ENCODE measurements at regions not wholly inside any gene's neighbourhood (a gene's known extent, or its start where the extent isn't known, plus 50 kb on each side); places are given as distances from the start of the nearest gene placed in this dataset.
"Not testable (repeated sequence)": the region's sequence is repeated elsewhere in the genome, so short reads cannot be mapped to it uniquely, and the experiment has no call there.

DNA sequence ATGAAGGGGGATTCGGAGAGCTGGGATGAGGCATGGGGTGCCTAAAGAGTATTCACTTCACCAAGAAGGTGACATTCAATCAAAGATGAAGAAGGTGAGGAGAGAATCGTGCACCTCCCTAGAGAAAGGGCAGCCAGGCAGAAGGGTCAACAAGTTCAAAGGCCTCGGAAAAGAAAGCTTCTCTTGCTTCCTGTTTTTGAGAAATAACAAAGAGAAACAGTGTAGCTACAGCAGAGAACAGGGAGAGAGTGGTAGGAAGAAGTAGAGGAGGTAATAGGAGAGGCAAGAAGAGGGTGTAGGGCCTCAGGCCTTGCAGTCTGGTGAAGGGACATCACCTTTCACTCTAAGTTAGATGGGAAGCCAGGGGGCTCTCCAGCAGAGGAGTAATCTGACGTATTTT, 97.0 kb upstream of the SEC22B start:
- H3K4me3 ChIP-seq; H3K36me3 ChIP-seq; H3K4me1 ChIP-seq; DNase-seq; H3K9me3 ChIP-seq; H3K27ac ChIP-seq; H3K27me3 ChIP-seq; intact Hi-C loops (cut with DNase I); ATAC-seq: not testable (repeated sequence)

DNA sequence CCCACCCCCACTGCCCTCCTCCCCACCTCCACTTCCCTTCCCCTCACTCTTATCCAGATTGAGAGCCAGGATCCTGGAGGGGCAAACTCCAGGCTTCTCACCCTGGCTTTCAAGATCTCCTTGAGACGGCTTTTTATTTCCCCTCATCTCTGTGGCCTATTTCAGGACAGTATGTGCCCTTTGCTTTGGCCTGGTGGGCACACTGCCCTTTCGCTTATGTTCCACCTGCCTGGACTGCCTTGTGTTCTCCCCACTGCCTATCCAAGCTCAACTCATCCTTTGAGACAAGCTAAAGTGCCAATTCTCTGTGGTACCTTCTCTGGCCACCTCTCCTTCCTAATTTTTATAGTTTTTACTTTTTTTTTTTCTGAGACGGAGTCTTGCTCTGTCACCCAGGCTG, 95.9 kb upstream of the SEC22B start:
- H3K27ac ChIP-seq; ATAC-seq; DNase-seq; H3K9me3 ChIP-seq; intact Hi-C loops (cut with DNase I); H3K4me3 ChIP-seq; H3K27me3 ChIP-seq; H3K36me3 ChIP-seq; H3K4me1 ChIP-seq: not testable (repeated sequence)

DNA sequence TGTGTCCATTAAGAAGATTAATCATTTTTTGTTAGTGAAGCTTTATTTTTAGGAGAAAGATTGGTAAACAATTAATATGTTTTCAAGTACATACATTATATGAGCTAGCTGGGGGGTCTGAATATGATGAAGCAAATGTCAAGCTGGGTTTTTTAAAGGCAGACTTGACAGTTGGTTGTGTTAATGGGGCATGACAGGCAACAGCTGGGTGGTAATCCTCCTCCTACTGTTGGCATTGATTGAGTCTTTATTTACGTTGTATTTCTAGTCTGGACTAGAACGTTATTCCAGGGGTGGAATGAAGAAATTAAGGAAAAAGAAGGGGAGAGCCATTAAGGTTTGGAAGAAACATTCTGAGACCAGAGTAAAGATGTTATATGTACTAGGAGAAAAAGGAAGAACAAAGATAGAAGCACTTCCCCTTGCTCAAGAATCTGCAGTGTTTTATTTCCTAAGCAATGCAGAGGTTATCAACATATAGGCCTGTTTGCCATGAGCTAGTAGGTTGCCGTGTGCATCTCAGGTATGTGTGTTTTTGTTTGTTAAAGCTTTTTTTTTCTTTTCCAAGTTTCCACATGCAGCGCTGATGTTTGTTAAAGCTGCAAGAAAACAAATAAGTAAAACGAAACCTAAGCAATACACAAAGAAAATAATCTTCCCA, 95.4 kb upstream of the SEC22B start:
- DNase-seq, result not testable (repeated sequence)

DNA sequence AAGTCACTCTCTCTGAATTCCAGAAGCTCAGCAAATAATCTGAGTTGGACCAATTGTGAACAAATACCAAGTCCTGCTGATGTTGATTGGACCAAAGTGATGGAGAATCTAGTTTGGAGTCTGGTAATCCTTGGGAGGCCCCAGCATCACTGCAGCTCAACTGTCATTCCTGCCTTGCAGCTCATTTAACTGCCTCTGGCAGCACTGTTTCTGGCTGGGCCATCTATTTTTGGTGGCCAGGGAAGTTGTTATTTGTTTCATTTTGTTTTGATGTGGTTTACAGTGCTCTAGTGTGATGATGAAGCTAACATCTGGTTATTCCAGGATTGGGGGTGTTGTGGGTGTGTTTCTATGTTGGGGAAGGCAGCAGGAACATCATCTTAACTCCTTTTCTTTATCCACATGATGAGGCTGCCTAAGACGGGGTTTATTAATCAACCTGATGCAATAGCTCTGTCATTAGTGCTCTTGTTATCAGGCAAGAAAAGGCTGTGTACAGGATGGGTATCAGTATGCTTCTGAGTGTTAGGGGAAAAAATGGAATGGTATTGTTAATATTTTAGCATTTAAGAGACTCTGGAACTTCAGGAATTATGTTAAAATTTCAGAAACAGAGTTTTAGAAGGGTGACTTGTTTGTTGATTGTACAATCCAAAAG, 91.7 kb upstream of the SEC22B start:
- H3K4me3 ChIP-seq; H3K36me3 ChIP-seq; H3K27ac ChIP-seq; H3K9me3 ChIP-seq; intact Hi-C loops (cut with DNase I); H3K4me1 ChIP-seq; H3K27me3 ChIP-seq; DNase-seq: not testable (repeated sequence)
- peak; percentile 42 for ATAC-seq

More for the DNA sequence above, 95.4 kb upstream of the SEC22B start:
- H3K27me3 ChIP-seq; H3K9me3 ChIP-seq; H3K27ac ChIP-seq; H3K36me3 ChIP-seq; ATAC-seq; intact Hi-C loops (cut with DNase I); H3K4me3 ChIP-seq; H3K4me1 ChIP-seq: not testable (repeated sequence)

DNA sequence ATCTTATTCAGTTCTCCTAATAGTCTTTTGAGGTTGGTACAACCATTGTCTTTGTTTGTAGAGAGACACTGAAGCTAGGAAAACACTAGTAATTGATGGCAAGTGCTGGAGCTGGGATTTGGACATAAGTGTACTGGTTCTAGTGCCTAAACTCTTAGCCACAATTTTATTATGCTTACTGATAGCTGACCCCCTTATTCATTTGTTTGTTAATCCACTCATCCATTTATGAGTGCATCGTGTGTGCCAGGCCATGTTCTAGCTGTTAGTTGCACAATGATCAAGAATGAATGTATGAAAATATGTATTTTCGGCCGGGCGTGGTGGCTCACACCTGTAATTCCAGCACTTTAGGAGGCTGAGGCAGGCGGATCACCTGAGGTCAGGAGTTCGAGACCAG, 88.2 kb upstream of the SEC22B start:
- intact Hi-C loops (cut with DNase I); H3K27ac ChIP-seq; H3K4me3 ChIP-seq; H3K4me1 ChIP-seq; H3K9me3 ChIP-seq; H3K36me3 ChIP-seq; DNase-seq; H3K27me3 ChIP-seq: not testable (repeated sequence)
- peak; percentile 41 for ATAC-seq

DNA sequence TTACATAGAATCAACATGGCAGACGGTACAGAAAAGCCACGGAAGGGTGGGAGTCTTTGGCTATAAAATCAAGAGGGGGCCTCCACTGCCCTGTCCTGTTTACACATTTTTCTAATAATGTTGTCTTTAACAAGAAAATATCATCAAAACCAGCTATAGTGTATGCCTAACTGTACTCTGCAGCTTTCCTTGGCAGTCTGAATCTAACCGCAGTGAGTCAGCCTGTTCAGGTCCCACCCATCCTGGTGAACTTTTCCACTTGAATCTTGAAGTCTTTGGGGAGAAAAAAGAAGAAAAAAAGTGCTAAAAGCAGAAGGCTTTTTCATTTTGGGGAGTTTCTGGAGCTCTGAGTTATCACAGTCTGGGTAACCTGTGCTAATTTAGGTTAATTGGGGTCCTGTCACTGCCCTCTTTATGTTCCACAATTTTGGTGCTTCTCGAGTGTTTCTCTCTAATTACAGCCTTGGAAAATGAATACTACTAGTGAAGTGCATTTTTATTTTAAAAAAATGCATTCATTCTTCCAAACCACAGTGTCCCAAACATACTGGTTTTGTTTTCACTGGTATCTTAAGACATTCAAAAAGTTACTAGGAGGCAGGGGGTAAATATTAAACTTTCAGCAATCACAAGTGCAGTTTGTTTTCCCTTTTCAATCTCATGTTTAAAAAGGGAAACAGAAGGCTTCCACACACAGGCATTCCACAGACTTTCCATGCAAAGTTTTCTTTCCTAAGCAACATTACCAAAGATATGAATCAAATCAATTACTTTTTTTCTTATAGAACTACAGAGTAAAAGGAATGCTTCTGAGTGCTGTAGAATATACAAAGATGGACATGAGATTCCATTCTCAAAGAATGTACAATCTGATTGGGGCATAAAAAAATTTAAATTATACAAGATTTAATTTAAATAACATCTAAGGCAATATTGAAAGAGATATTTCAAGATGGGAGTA, 86.8 kb upstream of the SEC22B start:
- H3K4me1 ChIP-seq; DNase-seq; H3K36me3 ChIP-seq; H3K27me3 ChIP-seq; H3K4me3 ChIP-seq; H3K27ac ChIP-seq; H3K9me3 ChIP-seq; intact Hi-C loops (cut with DNase I): not testable (repeated sequence)
- peak; percentile 94 for ATAC-seq

DNA sequence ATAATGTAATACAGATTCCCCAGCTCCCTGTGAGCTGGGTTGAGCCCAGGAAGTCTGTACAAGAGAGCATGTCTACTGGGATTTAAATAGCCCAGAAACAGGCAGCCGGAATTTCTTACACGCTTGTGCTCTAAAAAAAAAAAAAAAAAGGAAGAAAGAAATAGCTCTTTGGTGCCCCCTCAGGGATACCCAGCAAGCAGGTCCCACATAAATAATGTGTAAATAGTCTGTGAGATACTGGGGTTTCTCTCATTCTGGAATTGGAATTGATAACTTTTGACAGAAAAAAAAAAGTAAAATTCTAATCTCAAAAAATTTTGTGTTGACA, 81.4 kb upstream of the SEC22B start:
- H3K4me1 ChIP-seq; H3K27ac ChIP-seq; DNase-seq; H3K27me3 ChIP-seq; H3K36me3 ChIP-seq; H3K9me3 ChIP-seq; ATAC-seq; H3K4me3 ChIP-seq; intact Hi-C loops (cut with DNase I): not testable (repeated sequence)

DNA sequence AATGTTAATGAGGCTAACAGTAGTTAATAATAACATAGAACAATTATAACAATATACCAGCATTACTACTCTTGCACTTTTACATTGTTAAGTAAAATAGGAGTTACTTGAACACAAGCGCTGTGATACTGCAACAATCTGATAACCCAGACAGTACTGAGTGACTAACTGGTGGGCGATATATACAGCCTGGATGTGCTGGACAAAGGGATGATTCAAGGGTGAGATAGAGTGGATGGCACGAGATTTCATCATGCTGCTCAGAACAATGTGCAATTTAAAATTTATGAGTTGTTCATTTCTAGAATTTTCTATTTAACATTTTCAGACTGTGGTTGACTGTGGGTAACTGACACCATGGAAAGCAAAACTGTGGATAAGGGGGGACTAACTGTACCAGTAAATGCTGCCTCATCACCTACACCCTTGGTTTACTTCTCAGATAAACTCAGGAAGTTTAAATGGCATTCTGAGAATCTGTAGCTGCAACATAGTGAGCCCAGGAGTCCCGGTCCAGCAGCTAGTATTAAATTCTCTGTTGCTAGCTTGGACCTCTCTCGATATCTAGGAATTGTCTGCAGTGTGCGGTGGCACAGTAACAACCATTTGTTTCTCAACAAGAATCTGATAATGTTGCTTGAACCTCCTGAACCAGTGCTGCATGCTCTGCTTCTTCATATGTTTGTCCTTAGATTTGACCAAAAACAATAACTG, 80.9 kb upstream of the SEC22B start:
- H3K27ac ChIP-seq; intact Hi-C loops (cut with DNase I); DNase-seq; H3K36me3 ChIP-seq; H3K27me3 ChIP-seq; ATAC-seq; H3K9me3 ChIP-seq; H3K4me1 ChIP-seq; H3K4me3 ChIP-seq: not testable (repeated sequence)

DNA sequence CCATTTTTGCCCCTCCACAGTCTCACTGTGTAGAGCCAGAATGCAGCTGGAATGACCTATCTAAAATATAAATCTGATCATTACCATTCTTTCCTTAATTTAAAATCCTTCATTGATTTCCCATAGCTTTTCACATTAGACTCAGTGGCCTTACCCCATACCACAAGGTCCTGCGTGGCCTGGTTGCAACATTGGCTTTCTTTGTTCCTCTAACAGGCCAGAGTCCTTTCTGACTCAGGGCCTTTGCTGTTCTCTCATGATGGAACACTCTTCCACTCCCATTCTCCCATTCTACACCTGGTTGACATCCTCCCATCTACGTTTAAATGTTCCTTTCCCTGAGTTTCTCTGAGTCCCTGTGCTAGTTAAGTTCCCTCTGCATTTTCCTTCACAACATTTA, 74.4 kb upstream of the SEC22B start:
- peak; percentile 52 for ATAC-seq
- DNase-seq; H3K4me3 ChIP-seq; H3K9me3 ChIP-seq; H3K36me3 ChIP-seq; H3K4me1 ChIP-seq; intact Hi-C loops (cut with DNase I); H3K27ac ChIP-seq; H3K27me3 ChIP-seq: not testable (repeated sequence)

DNA sequence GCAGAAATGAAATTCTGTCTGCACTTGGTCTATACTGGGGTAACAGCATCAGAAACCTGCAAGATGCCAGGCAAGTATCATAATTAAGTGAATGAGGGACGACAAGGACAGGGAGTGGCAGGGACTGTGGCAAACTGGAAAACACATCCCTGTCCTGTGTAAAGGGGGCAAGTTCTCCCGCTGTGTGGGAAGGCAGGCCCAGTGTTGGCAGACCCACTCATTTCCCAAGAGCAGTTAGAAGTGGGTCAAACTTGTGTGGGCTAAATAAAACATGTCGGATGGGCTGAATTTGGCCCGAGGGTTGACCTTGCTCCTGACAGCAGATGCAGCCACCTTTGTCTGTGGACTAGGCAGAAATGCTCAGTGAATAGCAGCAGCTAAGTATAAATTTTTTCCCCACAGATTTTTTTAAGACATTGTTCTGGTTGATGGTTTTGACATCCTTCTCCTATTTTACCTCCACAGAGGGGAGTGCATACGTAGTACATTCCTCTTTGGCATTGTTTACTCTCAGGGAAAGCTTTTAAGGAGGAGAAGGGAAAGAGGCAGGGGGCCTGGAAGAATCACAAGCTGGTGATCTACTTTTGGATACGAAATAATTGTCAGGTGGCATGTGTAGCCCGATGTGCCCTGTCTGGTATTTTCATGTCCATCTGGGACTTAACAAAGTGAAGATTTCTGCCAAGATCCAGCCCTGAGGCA, 72.6 kb upstream of the SEC22B start:
- ATAC-seq; H3K27me3 ChIP-seq; intact Hi-C loops (cut with DNase I); H3K9me3 ChIP-seq; H3K4me1 ChIP-seq; H3K36me3 ChIP-seq; H3K27ac ChIP-seq; H3K4me3 ChIP-seq; DNase-seq: not testable (repeated sequence)

DNA sequence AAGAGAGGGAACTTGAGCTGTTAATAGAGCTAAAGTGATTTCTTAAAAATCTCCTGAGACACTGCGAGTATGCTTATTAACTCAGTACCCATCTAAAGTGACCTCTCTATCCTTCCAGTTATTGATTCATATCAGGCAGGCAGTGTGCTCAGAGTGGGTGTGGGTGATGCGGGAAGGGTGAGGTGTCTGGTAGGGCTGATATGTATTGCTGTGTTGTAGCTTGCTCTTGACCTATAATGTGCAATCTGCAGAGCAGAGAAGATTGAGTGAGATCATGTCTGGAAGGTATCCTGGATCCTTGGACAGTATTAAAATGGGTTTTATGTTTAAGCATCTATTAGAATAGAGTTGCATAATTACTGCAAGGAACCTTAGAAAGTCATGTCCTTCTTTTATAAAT, 71.9 kb upstream of the SEC22B start:
- H3K9me3 ChIP-seq; H3K4me3 ChIP-seq; intact Hi-C loops (cut with DNase I); DNase-seq; H3K36me3 ChIP-seq; ATAC-seq; H3K27ac ChIP-seq; H3K27me3 ChIP-seq; H3K4me1 ChIP-seq: not testable (repeated sequence)

DNA sequence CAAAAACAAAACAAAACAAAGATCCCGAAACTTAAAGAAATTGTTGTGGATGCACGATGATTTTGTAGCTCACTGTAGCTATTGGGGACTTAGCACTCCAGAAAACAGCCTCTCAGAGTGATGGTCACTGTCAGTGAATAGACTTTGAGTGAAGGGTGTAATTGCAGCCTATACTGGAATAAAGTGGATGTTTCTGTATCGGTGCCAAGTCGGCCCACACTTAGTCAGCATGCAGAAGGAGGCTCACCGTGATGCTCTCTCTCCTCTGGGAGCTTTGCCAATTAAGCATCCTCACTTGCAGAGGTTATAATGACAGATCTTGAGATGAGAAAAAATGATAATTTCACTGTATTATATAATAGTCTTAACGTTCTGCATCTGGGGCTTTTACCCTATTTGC, 67.5 kb upstream of the SEC22B start:
- DNase-seq; H3K9me3 ChIP-seq; intact Hi-C loops (cut with DNase I); H3K36me3 ChIP-seq; ATAC-seq; H3K4me1 ChIP-seq; H3K27ac ChIP-seq; H3K27me3 ChIP-seq; H3K4me3 ChIP-seq: not testable (repeated sequence)
